HG02981 (cell line): ENCODE measurements at regions not wholly inside any gene's neighbourhood (a gene's known extent, or its start where the extent isn't known, plus 50 kb on each side); places are given as distances from the start of the nearest gene placed in this dataset.
"Not testable (repeated sequence)": the region's sequence is repeated elsewhere in the genome, so short reads cannot be mapped to it uniquely, and the experiment has no call there.

ENCODE experiments used
- ATAC-seq: cut with Tn5 transposase; IDR thresholded peaks from one replicate; pipeline ENCODE4 v1.9.1; 2021; ENCODE audit warnings: mild to moderate bottlenecking, moderate library complexity; ENCODE audit not compliant: unreplicated experiment

DNA sequence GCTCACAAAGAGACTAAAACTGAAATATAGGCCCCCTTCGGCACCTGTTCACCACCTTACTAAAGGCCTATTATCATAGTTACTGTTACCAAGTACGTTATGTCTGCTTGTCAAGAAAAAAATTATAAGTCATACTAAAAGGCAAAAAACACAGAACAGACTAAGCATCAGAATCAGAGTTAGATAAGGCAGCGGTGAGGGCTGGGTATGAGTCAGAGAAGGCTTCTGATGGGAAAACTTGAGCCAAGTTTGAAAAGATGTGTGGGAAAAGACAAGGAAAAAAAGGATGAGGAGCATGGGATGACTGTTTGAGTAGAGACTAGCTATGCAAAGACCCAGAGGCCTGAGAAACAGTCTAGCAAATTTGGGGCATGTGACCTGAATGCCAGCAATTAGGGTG is 387.2 kb upstream of the SGO1 start:
- no peak for ATAC-seq

DNA sequence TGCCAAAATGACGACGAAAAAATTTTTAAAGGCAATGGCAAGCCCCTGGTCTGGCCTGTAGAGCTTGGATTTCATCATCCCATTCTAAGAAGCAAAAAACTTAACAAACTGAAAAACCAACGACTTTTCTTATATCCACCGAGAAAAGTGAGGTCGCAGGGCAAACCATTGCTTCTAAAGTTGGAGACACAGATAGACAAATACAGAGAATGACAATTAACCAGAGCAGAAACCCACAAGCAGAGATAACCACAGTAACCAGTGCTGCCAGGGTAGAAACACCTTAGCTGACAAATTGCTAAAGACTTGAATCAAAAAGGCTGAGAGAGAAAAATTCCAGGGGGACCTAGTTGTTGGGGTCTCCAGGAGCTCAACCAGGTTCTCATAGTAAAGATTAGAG is 386.5 kb upstream of the SGO1 start:
- no peak for ATAC-seq

DNA sequence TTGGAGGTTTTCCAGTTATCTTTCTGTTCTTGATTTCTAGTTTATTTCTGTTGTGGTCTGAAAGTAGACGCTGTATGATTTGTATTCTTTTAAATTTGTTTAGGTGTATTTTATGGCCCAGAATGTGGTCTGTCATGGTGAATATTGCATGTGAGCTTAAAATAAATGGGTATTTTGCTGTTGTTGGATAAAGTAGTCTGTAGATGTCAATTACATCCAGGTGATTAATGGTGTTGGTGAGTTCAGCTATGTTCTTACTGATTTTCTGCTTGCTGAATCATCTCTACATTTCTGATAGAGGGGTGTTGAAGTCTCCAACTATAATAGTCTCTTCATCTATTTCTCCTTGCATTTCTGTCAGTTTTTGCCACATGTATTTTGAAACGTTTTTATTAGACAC is 383.3 kb upstream of the SGO1 start:
- no peak for ATAC-seq

DNA sequence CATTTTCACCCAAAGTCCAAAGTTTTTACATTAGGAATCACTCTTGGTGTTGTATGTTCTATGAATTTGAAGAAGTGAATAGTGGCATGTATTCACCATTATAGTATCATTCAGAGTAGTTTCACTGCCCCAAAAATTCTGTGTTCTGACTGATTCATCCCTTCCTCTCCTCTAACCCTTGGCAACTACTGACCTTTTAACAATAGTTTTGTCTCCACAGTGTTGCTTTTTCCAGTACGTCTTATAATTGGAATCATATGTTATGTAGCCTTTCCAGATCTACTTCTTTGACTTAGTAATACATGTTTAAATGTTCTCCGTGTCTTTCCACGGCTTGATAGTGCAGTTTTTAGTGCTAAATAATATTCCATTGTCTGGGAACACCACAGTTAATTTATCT is 379.0 kb upstream of the SGO1 start:
- ATAC-seq: no peak

DNA sequence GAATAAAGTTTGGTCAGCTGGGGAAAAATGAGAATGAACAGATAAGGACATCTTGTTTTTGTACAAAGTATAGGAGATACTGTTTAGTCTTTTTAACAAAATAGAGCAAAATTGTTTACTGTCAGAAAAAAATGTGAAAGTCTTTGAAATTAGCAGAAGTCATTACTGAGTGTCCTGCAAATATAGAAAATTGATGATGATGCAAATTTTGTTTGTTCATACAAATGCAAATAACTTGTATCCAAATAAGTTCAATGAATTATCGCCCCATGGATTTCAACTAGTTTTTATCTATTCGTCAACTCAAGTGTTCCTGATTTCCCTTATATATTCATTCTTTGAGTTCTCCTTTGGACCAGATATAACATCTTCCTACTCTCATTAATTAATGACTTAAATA is 378.0 kb upstream of the SGO1 start:
- no peak for ATAC-seq

DNA sequence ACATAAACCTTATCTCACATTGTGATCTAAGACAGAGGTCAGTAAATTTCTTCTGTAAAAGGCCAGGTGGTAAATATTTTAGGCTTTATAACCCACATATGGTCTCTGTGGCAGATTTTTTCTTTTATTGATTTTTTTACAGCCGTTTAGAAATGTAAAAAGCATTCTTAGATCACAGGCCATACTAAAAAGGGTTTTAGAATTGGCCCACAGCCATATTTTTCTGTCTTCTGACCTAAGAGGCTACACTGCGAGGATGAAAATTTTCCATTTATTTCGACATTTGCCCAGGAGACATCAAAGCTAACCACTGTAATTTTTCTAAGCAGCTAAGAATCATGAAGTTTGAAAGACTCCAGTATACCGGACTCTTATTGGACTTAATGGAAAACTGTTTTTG is 377.2 kb upstream of the SGO1 start:
- no peak for ATAC-seq

DNA sequence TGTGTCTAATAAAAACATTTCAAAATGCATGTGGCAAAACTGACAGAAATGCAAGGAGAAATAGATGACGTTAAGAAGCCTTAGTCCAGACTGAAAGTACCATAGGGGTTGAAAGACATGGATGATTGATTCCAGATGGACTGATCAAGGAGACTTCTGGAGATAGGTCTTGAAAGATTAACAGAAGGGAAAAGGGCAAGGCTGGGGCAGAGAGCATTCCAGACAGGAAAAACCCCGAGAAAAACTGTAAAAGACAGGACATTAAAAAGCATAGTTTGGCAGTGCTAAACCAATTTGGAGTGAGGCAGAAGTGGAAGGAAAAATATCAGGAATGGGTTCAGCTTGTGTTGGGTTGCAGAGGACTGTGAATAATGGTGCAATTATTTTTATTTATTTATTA is 375.2 kb upstream of the SGO1 start:
- ATAC-seq: no peak

DNA sequence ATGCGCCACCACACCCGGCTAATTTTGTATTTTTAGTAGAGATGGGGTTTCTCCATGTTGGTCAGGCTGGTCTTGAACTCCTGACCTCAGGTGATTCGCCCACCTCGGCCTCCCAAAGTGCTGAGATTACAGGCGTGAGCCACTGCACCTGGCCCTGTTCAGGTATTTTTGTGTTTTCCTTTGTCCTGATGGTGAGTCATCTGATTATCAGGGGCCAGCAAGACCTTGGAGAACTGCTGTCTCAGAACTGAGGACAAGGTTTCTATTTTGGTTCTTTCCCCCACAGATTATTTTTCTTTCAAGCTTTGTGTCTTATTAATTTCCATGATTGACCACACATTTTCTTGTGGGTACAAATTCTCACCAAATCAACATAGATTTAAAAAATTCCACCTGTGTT is 374.4 kb upstream of the SGO1 start:
- not testable (repeated sequence) for ATAC-seq

DNA sequence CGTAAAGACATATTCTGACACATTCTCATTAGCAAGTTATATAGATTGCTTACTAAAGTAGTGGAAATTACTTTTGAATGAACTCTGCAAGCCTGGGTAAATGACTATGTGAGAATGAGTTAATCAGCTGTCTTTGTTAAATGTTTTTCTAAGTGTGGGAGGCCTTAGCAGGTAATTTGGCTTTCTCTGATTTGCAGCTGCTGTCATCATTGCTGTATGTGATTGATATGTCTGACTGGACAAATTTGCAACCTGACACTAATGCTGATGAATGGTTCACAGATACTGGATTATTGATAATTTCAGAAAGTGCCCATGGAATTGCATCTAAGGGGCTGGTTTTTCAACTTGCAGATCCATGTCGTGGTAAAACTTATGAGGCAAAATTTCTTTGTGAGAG is 372.2 kb upstream of the SGO1 start:
- ATAC-seq: no peak

DNA sequence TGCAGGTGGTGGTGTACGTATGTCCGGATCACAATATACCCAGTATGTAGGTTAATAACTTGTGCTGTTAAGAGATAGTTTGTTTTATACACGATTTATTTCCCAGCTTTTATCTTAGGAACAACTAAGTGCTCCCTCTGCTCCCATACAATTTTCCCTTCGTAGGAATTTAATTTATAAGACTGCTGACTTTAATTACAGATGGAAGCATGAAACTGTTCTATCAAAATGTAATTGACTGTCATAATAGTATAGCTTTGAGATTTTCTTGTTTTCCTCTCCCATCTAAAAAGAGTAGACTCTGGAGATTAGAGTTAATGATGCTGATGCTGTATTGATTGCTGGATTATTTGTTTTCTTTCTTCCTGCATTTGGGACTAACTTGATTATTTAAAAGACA is 370.7 kb upstream of the SGO1 start:
- no peak for ATAC-seq

DNA sequence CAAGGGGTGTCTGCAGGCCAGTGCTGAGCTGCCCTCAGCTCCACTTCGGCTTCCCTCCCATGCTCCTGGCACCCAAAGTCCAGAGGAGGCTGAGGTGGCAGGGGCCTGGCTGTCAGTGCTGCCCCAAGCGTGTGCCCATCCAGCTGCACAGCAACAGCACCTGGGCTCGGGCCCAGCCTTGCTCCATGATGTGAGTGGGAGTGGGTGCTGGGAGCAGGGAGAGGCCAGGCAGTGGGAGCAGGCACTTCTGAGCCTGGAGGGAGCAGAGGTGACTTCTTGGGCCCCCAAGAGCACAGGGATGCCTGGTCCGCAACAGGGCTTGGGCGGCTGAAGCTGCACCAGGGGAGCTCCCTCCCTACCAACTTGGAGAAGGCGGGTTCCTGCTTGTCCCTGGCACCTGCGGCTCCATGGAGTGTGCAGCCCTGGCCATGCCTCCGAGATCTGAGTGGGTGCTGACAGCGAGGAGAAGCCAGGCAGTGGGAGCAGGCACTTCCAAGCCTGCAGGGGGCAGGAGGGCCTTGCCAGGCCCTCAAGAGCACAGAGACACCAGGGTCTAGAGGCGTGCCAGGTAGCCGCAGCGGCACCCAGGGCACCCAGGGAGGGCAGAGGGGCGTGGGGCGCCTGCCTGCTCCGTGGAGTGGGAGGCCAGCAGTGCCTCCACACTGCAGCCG is 366.7 kb upstream of the SGO1 start:
- no peak for ATAC-seq

DNA sequence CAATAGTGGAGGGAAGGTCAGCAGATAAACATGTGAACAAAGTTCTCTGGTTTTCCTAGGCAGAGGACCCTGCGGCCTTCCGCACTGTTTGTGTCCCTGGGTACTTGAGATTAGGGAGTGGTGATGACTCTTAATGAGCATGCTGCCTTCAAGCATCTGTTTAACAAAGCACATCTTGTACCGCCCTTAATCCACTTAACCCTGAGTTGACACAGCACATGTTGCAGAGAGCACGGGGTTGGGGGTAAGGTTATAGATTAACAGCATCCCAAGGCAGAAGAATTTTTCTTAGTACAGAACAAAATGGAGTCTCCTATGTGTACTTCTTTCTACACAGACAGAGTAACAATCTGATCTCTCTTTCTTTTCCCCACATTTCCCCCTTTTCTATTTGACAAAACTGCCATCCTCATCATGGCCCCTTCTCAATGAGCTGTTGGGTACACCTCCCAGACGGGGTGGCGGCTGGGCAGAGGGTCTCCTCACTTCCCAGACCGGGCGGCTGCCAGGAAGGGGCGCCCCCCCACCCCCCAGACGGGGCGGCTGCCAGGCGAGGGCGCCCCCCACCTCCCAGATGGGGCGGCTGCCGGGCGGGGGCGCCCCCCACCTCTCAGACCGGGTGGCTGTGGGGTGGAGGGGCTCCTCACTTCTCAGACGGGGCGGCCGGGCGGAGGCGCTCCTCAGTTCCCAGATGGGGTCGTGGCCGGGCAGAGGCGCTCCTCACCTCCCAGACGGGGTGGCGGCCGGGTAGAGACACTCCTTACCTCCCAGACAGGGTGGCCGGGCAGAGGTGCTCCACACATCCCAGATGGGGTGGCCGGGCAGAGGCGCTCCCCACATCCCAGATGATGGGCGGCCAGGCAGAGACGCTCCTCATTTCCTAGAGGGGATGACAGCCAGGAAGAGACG is 361.6 kb upstream of the SGO1 start:
- not testable (repeated sequence) for ATAC-seq

DNA sequence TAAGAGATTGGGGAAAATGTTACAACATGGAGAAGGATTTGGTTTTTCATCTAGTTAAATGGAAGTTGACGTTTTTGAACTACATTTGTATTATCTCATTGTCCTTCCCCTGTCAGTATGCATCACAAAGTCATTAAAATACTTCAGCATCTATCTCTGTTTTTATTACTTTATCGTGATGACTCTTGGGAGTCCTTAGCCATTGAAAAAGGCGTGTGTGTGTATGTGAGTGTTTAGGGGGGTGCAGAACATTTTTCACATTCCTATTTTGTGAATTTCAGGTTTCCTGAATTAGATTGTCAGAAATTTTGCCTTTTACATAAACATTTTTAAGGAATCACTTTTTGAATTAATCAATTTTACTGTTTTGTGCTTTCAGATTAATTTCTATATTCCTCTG is 360.6 kb upstream of the SGO1 start:
- ATAC-seq: no peak

DNA sequence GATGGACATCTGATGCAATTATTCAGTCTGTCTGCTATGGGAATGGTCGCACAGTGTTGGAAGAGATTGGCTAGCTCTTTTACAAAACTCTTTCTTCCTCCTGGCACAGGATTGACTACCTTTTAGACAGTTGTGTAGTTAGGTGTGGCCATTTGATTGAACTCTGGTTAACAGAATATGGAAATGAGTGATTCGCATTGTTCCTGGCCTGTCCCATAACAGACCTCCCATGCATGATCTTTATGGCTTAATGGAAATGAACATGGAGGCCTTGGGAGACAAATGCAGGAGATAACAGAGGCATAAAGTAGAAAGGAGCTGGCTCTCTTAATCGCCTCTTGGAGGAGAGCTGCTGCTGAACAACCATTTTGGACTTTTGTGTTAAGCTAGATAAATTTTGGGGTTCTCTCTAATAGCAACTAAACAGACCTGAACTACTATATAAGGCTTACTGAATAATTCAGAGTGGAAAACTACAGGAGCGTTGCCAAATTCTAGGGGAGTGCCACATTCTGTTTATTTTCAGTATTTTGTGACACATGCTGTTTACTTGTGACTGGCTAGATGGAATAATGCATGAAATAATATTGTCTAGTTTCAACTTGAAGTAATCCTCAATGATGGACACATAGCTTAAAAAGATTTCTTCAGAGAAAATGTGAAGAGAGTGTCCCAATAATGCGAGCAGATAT is 357.7 kb upstream of the SGO1 start:
- no peak for ATAC-seq

DNA sequence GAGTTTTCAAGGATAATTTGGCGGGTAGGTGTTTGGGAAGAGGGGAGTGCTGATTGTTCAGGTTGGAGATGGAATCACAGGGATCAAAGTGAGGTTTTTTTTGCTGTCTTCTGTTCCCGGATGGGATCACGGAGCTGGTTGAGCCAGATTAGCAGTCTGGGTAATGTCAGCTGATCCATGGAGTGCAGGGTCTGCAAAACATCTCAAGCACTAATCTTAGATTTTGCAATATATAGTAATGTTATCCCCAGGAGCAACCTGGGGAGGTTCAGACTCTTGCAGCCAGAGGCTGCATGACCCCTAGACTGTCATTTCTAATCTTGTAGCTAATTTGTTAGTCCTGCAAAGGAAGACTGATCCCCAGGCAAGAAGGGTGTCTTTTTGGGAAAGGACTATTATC is 354.1 kb upstream of the SGO1 start:
- no peak for ATAC-seq

DNA sequence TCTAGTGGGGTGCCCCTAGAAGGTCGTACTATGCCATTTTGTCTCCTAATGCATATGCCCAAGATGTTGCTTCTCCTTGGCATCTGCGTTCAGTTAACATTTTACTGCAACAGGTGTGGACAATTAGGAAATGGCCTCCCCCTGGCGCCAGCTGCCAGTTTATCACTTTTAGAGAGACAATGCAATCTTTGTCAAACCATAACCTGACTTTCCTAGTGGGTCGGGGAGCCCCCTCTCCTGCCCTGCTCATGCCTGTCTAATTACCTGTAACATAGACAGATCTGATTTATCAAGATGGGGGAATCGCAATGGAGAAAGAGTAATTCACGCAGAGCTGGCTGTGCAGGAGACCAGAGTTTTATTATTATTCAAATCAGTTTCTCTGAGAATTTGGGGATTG is 353.7 kb upstream of the SGO1 start:
- no peak for ATAC-seq

DNA sequence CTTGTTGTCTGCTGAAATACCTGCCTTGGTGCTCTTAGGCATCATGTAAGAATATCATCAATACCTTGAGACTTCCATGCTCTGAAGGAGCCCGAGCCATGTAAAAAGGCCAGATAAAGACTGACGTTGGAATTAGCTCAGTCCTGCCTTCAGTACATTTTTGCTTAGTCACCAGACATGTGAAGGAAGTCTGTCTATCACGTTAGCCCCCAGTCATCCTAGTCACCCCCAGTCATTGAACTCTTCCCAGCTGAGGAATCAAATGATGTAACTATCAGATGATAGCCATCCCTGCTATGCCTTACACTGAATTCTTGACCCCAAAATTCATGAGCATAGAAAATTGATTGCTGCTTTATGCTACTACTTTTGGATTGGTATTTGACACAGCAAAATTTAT is 351.2 kb upstream of the SGO1 start:
- ATAC-seq: no peak

DNA sequence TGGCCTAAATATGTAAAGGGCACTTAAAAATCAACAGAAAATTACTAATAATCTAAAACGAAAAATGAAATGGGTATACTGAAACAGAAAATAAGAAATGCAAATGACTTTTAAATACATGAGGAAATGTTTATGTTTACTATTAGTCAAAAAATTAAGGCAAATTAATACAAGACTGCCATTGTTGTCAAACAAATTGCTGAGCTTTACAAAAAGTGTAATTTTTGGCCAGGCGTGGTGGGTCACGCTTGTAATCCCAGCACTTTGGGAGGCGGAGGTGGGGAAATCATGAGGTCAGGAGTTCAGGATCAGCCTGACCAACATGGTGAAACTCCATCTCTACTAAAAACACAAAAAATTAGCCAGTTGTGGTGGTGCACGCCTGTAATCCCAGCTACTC is 343.9 kb upstream of the SGO1 start:
- ATAC-seq: no peak

DNA sequence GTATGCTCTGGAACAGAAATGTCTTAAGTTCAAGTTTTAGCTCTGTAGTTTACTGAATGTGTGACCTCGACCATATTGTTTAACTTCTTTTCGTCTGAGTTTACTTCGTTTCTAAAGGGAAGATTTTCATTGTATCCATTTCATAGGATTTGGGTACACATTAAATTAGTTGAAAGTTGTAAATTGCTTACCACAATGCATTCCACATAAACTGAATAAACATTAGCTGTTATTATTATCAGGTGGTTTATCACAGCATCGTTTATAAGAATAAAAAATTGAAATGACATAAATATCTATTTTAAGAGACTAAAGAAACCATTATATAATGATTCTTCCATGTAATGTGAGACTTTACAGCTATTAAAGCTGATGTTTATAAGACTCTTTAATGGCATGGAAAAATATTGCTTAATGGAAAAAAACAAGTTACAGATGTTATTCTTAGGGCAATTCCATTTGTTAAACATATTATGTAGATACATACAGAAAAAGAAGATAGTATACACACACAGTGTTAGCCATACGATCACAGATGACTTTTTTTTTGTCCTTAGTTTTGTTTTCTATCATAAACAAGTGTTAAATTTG is 342.3 kb upstream of the SGO1 start:
- no peak for ATAC-seq

DNA sequence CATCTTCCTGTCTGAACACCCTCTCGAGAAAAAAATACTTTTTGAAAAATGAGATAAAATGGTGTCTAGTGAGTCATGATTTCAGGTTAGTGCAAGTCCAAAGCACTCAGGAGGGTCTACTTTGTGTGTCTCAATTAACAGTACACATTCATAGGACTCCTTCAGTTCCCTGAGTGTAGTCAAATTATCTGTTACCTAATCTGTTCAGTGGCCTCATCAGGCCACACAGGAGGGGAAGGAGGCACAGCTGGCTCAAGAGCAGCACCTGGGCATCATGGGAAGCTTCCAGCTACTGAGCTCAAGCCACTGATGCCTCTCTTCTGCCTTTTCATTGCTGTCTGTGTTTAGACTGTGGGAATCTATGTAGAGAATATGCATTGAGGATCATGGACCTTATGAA is 341.4 kb upstream of the SGO1 start:
- ATAC-seq: no peak

DNA sequence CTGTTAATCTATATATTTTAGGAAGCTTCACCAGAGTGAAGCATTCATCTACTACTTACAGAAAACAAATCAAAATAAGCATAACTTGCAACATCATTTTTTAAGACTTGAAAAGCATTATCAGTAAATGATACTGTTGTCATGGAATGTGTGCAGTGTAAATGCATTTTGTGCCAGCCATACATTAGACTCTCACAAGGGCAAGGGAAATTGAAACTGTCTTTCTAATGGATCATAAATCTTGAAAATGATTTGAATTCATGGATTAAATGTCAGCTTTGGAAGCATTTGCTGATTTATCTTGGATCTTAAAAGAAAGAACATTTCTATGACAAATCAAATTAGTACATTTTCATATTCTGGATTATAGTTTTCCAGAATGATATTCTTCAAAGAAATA is 338.3 kb upstream of the SGO1 start:
- ATAC-seq: no peak

DNA sequence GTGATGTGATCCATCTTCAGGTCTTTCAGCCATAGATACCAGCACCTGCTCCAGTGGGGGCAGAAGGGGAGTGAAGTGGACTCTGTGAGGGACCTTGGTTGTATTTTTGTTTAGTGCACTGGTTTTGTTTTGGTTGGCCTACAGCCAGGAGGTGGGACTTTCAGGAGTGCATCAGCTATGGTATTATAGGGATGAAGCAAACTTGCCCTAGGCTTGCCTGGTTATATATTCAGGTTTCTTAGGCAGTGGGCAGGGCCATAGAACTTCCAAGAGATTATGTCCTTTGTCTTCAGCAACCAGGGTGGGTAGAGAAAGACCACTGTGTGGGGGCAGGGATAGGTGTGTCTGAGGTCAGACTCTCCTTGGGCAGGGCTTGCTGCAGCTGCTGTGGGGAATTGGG is 337.3 kb upstream of the SGO1 start:
- no peak for ATAC-seq
